ENCODE measurements at regions not wholly inside any gene's neighbourhood (a gene's known extent, or its start where the extent isn't known, plus 50 kb on each side); places are given as distances from the start of the nearest gene placed in this dataset.

- DNase-seq: peak; percentile 67 to 77 (median 72)
- H3K36me3 ChIP-seq (replicated peaks in 1 of 2; ENCODE audit: control insufficient read depth in 1 of 2, insufficient read depth in 2 of 2, low read length in 2 of 2): no peaks in the 10 kb centered on the region
- H3K27ac ChIP-seq (ENCODE audit: low read depth in 1 of 2, low read length in 2 of 2): peak overlapping the region in 1 of 2 donors; percentile 43
- intact Hi-C loops (cut with micrococcal nuclease): no loop called here
- peak overlapping the region; percentile 49 for H3K4me2 ChIP-seq (replicated peaks; ENCODE audit: extremely low read depth, low read length, poor library complexity, severe bottlenecking)
- Mint-ChIP-seq H3K27me3 (ENCODE audit: low read depth in 3 of 3) (no peaks in the 10 kb centered on the region), H3K9me3 (peaks cover 3 to 9% (median 7%) of the 10 kb centered on the region in 7 donors), H3K27ac (peak overlapping the region in 6 of 7 donors; percentile 0 to 62 (median 46)), H3K4me1 (peaks cover 22% of the 10 kb centered on the region), H3K36me3 (peaks cover 5% of the 10 kb centered on the region in 2 donors), H3K4me3 (peak overlapping the region in 1 of 2 donors; percentile 80)
- H4K20me1 ChIP-seq (ENCODE audit: insufficient read depth, low read length): no peaks in the 10 kb centered on the region
- no peak for TF ChIP-seq CTCF (IDR thresholded peaks at IDR 0.05)
- no peaks in the 10 kb centered on the region for H3K9me3 ChIP-seq (replicated peaks in 1 of 2; ENCODE audit: control insufficient read depth in 1 of 2, insufficient read depth in 1 of 2, low read length in 2 of 2)
- H3K9ac ChIP-seq (ENCODE audit: insufficient read depth, low read length, poor library complexity, severe bottlenecking): no peak overlapping the region
- peak overlapping the region in 1 of 3 experiments; percentile 22 for H3K4me3 ChIP-seq (replicated peaks in 1 of 3; ENCODE audit: low read depth in 2 of 3, low read length in 3 of 3)
- WGBS (ENCODE audit: insufficient coverage): no CpG with 5 or more reads among the region's 7 CpGs
- no peaks in the 10 kb centered on the region for H3K27me3 ChIP-seq (ENCODE audit: control insufficient read depth in 2 of 2, insufficient read depth in 2 of 2, low read length in 2 of 2)
- H3K4me1 ChIP-seq (ENCODE audit: control insufficient read depth in 1 of 2, insufficient read depth in 2 of 2, low read length in 2 of 2): peaks cover 22 to 36% of the 10 kb centered on the region in 2 donors
- no peak overlapping the region for H2AFZ ChIP-seq (ENCODE audit: insufficient read depth, low read depth, low read length, poor library complexity, severe bottlenecking)
- H3K79me2 ChIP-seq (ENCODE audit: insufficient read depth, low read length): no peaks in the 10 kb centered on the region
These were observed 498.1 kb downstream of the LMO4 start for GRCh38 chr1:87826681-87827251.

- intact Hi-C loops (cut with micrococcal nuclease): no loop called here
These were observed 500.7 kb downstream of the LMO4 start for GRCh38 chr1:87829360-87829759.

More at GRCh38 chr1:87829360-87829759, 500.7 kb downstream of the LMO4 start:
- H3K9me3 ChIP-seq (replicated peaks in 1 of 2; ENCODE audit: control insufficient read depth in 1 of 2, insufficient read depth in 1 of 2, low read length in 2 of 2): no peaks in the 10 kb centered on the region
- H3K79me2 ChIP-seq (ENCODE audit: insufficient read depth, low read length): no peaks in the 10 kb centered on the region
- Mint-ChIP-seq H3K27ac (no peak overlapping the region), H3K4me1 (peaks cover 30% of the 10 kb centered on the region), H3K9me3 (peaks cover 3 to 9% (median 7%) of the 10 kb centered on the region in 7 donors), H3K4me3 (no peak overlapping the region), H3K27me3 (ENCODE audit: low read depth in 3 of 3) (no peaks in the 10 kb centered on the region), H3K36me3 (peaks cover 5% of the 10 kb centered on the region in 2 donors)
- H3K4me2 ChIP-seq (replicated peaks; ENCODE audit: extremely low read depth, low read length, poor library complexity, severe bottlenecking): no peak overlapping the region
- no CpG with 5 or more reads among the region's 4 CpGs for WGBS (ENCODE audit: insufficient coverage)
- H3K36me3 ChIP-seq (replicated peaks in 1 of 2; ENCODE audit: control insufficient read depth in 1 of 2, insufficient read depth in 2 of 2, low read length in 2 of 2): no peaks in the 10 kb centered on the region
- H3K9ac ChIP-seq (ENCODE audit: insufficient read depth, low read length, poor library complexity, severe bottlenecking): no peak overlapping the region
- H3K4me1 ChIP-seq (ENCODE audit: control insufficient read depth in 1 of 2, insufficient read depth in 2 of 2, low read length in 2 of 2): peaks cover 27 to 42% of the 10 kb centered on the region in 2 donors
- H3K4me3 ChIP-seq (replicated peaks in 1 of 3; ENCODE audit: low read depth in 2 of 3, low read length in 3 of 3): no peak overlapping the region
- H3K27ac ChIP-seq (ENCODE audit: low read depth in 1 of 2, low read length in 2 of 2): no peak overlapping the region
- TF ChIP-seq CTCF (IDR thresholded peaks at IDR 0.05): no peak
- H3K27me3 ChIP-seq (ENCODE audit: control insufficient read depth in 2 of 2, insufficient read depth in 2 of 2, low read length in 2 of 2): no peaks in the 10 kb centered on the region
- H2AFZ ChIP-seq (ENCODE audit: insufficient read depth, low read depth, low read length, poor library complexity, severe bottlenecking): no peak overlapping the region
- DNase-seq: no peak
- no peaks in the 10 kb centered on the region for H4K20me1 ChIP-seq (ENCODE audit: insufficient read depth, low read length)

Measured in CD14-positive monocyte (primary cell).